A673 (cell line): ENCODE measurements at regions not wholly inside any gene's neighbourhood (a gene's known extent, or its start where the extent isn't known, plus 50 kb on each side); places are given as distances from the start of the nearest gene placed in this dataset.

ENCODE experiments used
- BruUV-seq: library from RNA; stranded (reverse); fragments of 400-500 nt; replicated peaks from 2 replicates; lab custom pipeline; 2021; lab: Mats Ljungman, UMichigan
- CTCF ChIA-PET: fragments of 300-600 bp; sonication (Branson Sonifier 250); formaldehyde crosslinking; loops from one replicate; lab custom pipeline; 2022; ENCODE audit warnings: antibody characterized with exemption; lab: Charles Lee
- POLR2A ChIA-PET: fragments of 300-600 bp; sonication (Branson Sonifier 250); formaldehyde crosslinking; loops from one replicate; lab custom pipeline; 2022; ENCODE audit warnings: antibody characterized with exemption; ENCODE audit not compliant: low non-redundant PET; lab: Charles Lee
- DNase-seq: peaks from one replicate; pipeline ENCODE4 v3.0.0-alpha.2; 2015; ENCODE audit warnings: low spot score
- H3K27ac ChIP-seq: fragments of 200-600 bp; sonication (generic); 2 replicates; pipeline ENCODE4 v1.5.1; 2016; ENCODE audit warnings: mixed run types, low read depth, mild to moderate bottlenecking, mixed read lengths, antibody characterized with exemption, low read length; ENCODE audit not compliant: poor library complexity, severe bottlenecking
- H3K27me3 ChIP-seq: fragments of 200-600 bp; sonication (generic); replicated peaks from 2 replicates; pipeline ENCODE4 v1.6.1; 2017; ENCODE audit warnings: mixed run types, low read depth, mild to moderate bottlenecking, mixed read lengths, antibody characterized with exemption, low read length; ENCODE audit not compliant: insufficient read depth, poor library complexity
- H3K36me3 ChIP-seq: fragments of 200-600 bp; sonication (generic); 2 replicates; pipeline ENCODE4 v1.6.1; 2016; ENCODE audit warnings: mixed run types, mild to moderate bottlenecking, mixed read lengths, antibody characterized with exemption, low read length; ENCODE audit not compliant: insufficient read depth, poor library complexity, severe bottlenecking
- H3K4me1 ChIP-seq: fragments of 200-600 bp; sonication (generic); 2 replicates; pipeline ENCODE4 v1.6.1; 2017; ENCODE audit warnings: mixed run types, mild to moderate bottlenecking, mixed read lengths, antibody characterized with exemption, low read length; ENCODE audit not compliant: insufficient read depth, poor library complexity, severe bottlenecking
- H3K4me3 ChIP-seq: fragments of 200-600 bp; sonication (generic); 2 replicates; pipeline ENCODE4 v1.5.1; 2016; ENCODE audit warnings: low read depth, mixed run types, mild to moderate bottlenecking, mixed read lengths, low read length; ENCODE audit not compliant: poor library complexity, severe bottlenecking
- H3K9me3 ChIP-seq: fragments of 200-600 bp; sonication (generic); 2 replicates; pipeline ENCODE4 v1.6.1; 2016; ENCODE audit warnings: mixed run types, low read depth, mild to moderate bottlenecking, mixed read lengths, antibody characterized with exemption, low read length; ENCODE audit not compliant: poor library complexity, severe bottlenecking
- EZH2 ChIP-seq: fragments of 200-600 bp; sonication (generic); IDR thresholded peaks from 2 replicates; pipeline ENCODE4 v1.6.1; 2017; ENCODE audit warnings: borderline replicate concordance, low read depth, mild to moderate bottlenecking, mixed read lengths, antibody characterized with exemption, low read length; ENCODE audit not compliant: poor library complexity, severe bottlenecking
- intact Hi-C: fragments of 100-400 bp; cut with micrococcal nuclease; formaldehyde crosslinking; loops from one replicate; pipeline ENCODE4 v1.10.0; 2022; ENCODE audit not compliant: unreplicated experiment
- TF ChIP-seq, protein P1 (sequence below): fragments of 300-800, 200-600 bp; sonication (generic); conservative IDR thresholded peaks from 2 replicates; pipeline ENCODE4 v1.5.1; 2017; ENCODE audit warnings: low read depth, mild to moderate bottlenecking, antibody characterized with exemption, low read length, moderate library complexity, mixed read lengths

DNA sequence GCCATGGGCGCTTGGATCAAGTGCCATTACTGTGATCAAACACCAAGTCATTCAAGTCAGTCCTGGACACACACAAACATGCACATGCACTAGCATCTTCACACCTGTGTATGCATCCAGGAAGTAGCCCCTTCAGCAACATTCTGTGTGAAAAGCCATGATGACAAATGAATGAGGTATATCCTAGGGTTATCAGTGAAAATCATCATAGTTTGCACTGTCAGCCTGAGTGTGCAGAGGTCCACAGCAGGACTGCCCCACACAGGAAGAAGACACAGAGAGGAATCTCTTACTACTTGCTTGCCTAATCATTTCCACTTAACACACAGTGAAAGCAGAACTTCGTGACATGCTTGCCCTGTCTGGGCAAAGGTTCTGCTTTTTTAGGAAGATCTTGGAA lies 184.0 kb upstream of the ADO start:
- no TSS peak for BruUV-seq
- Histone ChIP-seq H3K27ac (no peak overlapping the region), H3K36me3 (no peaks in the 10 kb centered on the region), H3K4me1 (peaks cover 12% of the 10 kb centered on the region), H3K4me3 (no peak overlapping the region), H3K9me3 (no peaks in the 10 kb centered on the region), H3K27me3 (no peaks in the 10 kb centered on the region)
- ChIA-PET CTCF (no interaction called here), POLR2A (no interaction called here)
- no peak for DNase-seq
- intact Hi-C loops = no loop called here
- no peak for TF ChIP-seq EZH2
- TF ChIP-seq, protein P1, sequence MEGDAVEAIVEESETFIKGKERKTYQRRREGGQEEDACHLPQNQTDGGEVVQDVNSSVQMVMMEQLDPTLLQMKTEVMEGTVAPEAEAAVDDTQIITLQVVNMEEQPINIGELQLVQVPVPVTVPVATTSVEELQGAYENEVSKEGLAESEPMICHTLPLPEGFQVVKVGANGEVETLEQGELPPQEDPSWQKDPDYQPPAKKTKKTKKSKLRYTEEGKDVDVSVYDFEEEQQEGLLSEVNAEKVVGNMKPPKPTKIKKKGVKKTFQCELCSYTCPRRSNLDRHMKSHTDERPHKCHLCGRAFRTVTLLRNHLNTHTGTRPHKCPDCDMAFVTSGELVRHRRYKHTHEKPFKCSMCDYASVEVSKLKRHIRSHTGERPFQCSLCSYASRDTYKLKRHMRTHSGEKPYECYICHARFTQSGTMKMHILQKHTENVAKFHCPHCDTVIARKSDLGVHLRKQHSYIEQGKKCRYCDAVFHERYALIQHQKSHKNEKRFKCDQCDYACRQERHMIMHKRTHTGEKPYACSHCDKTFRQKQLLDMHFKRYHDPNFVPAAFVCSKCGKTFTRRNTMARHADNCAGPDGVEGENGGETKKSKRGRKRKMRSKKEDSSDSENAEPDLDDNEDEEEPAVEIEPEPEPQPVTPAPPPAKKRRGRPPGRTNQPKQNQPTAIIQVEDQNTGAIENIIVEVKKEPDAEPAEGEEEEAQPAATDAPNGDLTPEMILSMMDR = no peak

DNA sequence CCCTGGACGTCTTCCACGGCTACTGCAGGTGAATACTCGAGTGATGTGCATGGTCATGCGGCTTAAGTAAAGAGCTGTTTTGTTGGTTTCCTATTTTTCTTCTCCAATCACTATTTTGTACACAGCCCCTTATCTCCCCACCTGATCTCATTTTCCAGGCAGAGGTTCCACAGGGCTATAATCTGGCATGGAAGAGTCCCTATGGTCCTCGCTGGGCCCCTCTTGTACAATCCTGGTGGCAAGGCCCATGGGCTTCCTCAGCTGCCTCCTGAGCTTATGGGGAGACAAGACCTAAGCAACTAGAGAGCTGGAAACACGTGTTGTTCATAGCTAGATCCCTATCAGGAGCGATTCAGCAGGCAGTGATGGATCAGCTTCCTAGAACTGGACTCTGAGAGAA lies 181.3 kb upstream of the ADO start:
- CTCF ChIA-PET = no interaction called here

DNA sequence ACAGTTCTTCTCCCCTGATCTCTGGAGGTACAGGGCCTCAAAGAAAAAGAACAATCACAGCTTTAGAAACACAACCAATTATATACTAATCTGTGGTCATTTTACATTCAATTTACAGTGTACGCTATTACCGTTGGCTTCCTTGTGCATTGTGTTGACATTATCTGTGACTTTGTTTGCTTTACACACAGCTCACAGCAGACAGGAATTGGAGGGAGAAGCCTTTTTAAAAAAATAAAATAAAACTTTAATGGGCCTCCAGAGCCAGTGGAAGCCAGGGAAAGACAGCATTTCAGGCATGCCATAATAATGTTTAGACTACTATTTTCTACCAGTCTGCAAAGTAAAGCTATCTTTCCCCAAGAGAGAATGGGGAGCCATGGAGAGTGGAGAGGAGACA lies 179.0 kb upstream of the ADO start:
- BruUV-seq = no TSS peak
- H3K4me1 ChIP-seq = no peaks in the 10 kb centered on the region
- intact Hi-C loops = no loop called here
- no peak overlapping the region for H3K4me3 ChIP-seq
- no peak for DNase-seq
- ChIA-PET CTCF (no interaction called here), POLR2A (no interaction called here)
- H3K27me3 ChIP-seq = no peaks in the 10 kb centered on the region
- no peaks in the 10 kb centered on the region for H3K36me3 ChIP-seq
- TF ChIP-seq, protein P1 = no peak
- no peak for TF ChIP-seq EZH2
- no peaks in the 10 kb centered on the region for H3K9me3 ChIP-seq
- H3K27ac ChIP-seq = no peak overlapping the region

More for the DNA sequence above, 181.3 kb upstream of the ADO start:
- Histone ChIP-seq H3K36me3 (no peaks in the 10 kb centered on the region), H3K4me1 (peaks cover 11% of the 10 kb centered on the region), H3K4me3 (no peak overlapping the region), H3K9me3 (no peaks in the 10 kb centered on the region), H3K27ac (no peak overlapping the region), H3K27me3 (no peaks in the 10 kb centered on the region)
- no TSS peak for BruUV-seq
- intact Hi-C loops = no loop called here
- TF ChIP-seq EZH2 = no peak
- TF ChIP-seq, protein P1 = no peak
- no peak for DNase-seq
- POLR2A ChIA-PET = no interaction called here
